ENCODE measurements at regions not wholly inside any gene's neighbourhood (a gene's known extent, or its start where the extent isn't known, plus 50 kb on each side); places are given as distances from the start of the nearest gene placed in this dataset.

DNA sequence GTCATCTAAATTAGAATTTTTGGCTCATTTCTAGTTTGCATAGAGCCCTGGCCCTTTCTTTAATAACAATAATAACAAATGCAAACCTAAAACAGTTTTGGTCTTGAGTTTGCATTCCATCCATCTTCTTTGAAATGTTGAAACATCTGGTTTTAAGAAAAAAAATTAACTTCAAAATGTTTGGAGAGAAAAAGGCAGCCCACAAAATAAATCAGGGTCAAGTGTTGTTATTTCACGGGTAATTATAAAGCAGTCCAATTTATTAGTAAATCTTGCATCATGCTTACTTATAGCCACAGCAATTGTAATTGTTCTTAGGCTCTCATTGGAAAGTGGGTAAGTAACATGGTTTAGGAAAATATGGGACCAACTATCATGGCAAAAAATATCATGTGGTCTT, 247.0 kb upstream of the MEF2C start:
- ChIA-PET CTCF (no interaction called here), POLR2A (no interaction called here)
- H3K9me3 ChIP-seq (ENCODE audit: control insufficient read depth, insufficient read depth, low read depth, low read length): no peaks in the 10 kb centered on the region
- DNase-seq (ENCODE audit: low read depth, low spot score) (no peak), ATAC-seq (no peak)
- H3K4me1 ChIP-seq (ENCODE audit: control insufficient read depth, insufficient read depth, low read length): no peaks in the 10 kb centered on the region
- H3K4me3 ChIP-seq (ENCODE audit: low read depth in 2 of 2, low read length in 2 of 2): no peak overlapping the region
- TF ChIP-seq, protein P1, sequence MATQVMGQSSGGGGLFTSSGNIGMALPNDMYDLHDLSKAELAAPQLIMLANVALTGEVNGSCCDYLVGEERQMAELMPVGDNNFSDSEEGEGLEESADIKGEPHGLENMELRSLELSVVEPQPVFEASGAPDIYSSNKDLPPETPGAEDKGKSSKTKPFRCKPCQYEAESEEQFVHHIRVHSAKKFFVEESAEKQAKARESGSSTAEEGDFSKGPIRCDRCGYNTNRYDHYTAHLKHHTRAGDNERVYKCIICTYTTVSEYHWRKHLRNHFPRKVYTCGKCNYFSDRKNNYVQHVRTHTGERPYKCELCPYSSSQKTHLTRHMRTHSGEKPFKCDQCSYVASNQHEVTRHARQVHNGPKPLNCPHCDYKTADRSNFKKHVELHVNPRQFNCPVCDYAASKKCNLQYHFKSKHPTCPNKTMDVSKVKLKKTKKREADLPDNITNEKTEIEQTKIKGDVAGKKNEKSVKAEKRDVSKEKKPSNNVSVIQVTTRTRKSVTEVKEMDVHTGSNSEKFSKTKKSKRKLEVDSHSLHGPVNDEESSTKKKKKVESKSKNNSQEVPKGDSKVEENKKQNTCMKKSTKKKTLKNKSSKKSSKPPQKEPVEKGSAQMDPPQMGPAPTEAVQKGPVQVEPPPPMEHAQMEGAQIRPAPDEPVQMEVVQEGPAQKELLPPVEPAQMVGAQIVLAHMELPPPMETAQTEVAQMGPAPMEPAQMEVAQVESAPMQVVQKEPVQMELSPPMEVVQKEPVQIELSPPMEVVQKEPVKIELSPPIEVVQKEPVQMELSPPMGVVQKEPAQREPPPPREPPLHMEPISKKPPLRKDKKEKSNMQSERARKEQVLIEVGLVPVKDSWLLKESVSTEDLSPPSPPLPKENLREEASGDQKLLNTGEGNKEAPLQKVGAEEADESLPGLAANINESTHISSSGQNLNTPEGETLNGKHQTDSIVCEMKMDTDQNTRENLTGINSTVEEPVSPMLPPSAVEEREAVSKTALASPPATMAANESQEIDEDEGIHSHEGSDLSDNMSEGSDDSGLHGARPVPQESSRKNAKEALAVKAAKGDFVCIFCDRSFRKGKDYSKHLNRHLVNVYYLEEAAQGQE (IDR thresholded peaks at IDR 0.05; ENCODE audit: insufficient read depth in 1 of 2, low read depth in 2 of 2, low read length in 1 of 2): no peak
- TF ChIP-seq, protein P2, sequence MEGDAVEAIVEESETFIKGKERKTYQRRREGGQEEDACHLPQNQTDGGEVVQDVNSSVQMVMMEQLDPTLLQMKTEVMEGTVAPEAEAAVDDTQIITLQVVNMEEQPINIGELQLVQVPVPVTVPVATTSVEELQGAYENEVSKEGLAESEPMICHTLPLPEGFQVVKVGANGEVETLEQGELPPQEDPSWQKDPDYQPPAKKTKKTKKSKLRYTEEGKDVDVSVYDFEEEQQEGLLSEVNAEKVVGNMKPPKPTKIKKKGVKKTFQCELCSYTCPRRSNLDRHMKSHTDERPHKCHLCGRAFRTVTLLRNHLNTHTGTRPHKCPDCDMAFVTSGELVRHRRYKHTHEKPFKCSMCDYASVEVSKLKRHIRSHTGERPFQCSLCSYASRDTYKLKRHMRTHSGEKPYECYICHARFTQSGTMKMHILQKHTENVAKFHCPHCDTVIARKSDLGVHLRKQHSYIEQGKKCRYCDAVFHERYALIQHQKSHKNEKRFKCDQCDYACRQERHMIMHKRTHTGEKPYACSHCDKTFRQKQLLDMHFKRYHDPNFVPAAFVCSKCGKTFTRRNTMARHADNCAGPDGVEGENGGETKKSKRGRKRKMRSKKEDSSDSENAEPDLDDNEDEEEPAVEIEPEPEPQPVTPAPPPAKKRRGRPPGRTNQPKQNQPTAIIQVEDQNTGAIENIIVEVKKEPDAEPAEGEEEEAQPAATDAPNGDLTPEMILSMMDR (IDR thresholded peaks at IDR 0.05): no peak
- TF ChIP-seq SIN3A (IDR thresholded peaks at IDR 0.05; ENCODE audit: borderline replicate concordance, insufficient read depth, low read depth, low read length): no peak
- no peak for TF ChIP-seq TCF7L2 (IDR thresholded peaks at IDR 0.05; ENCODE audit: low read depth, low read length)
- no peak for TF ChIP-seq POLR2AphosphoS5 (IDR thresholded peaks at IDR 0.05; ENCODE audit: low read depth, low read length)
- H3K27ac ChIP-seq (ENCODE audit: low read length): no peak overlapping the region
- in situ Hi-C loops (cut with HindIII; ENCODE audit: low pct_unique_long_range_greater_than_20kb, low sequenced_read_pairs) (no loop called here), intact Hi-C loops (cut with micrococcal nuclease; ENCODE audit: unreplicated experiment) (no loop called here)
- no TSS peak for BruUV-seq (replicated peaks)
- H3K36me3 ChIP-seq (ENCODE audit: control insufficient read depth, insufficient read depth, low read length): no peaks in the 10 kb centered on the region
- no peaks in the 10 kb centered on the region for H3K27me3 ChIP-seq (ENCODE audit: control insufficient read depth, insufficient read depth, low read length)

DNA sequence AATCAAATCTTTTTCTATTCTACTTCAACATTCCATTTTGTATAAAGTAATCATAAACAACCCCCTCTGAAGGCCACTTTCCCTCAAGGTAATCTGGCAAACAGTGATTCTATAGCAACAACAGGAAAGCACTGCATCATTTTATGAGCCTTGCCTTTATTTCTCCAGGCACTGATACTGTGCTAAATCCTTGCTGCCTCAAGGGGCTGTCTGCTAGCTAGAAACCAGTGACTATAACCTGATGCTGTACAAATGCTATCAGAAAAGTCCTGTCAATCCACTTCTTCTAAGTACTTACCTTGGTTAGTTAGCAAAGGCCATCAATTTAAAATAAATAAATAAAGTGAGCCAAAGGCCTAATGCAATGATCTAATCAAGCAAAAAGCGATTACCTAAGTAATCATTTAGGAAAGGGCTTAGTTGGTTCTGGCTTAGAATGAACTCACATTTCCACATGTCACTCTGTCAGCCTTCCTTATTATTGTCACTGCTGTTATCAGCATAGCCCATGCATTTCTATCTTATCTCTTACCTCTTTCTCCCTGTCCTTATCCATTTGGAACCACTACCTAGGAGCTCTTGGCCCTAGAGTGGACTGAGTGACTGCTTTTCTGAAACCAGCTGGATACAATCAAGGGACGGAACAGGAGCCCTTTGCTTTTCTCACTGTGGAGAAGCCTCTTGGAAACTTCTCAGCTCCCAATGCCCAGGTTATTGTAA, 246.1 kb upstream of the MEF2C start:
- ATAC-seq (no peak), DNase-seq (ENCODE audit: low read depth, low spot score) (no peak)
- POLR2A ChIA-PET: no interaction called here
- BruUV-seq (replicated peaks): no TSS peak
- CTCF ChIA-PET: no interaction called here
- no peaks in the 10 kb centered on the region for H3K27me3 ChIP-seq (ENCODE audit: control insufficient read depth, insufficient read depth, low read length)
- H3K4me3 ChIP-seq (ENCODE audit: low read depth in 2 of 2, low read length in 2 of 2): no peak overlapping the region
- no peaks in the 10 kb centered on the region for H3K4me1 ChIP-seq (ENCODE audit: control insufficient read depth, insufficient read depth, low read length)
- intact Hi-C loops (cut with micrococcal nuclease; ENCODE audit: unreplicated experiment) (no loop called here), in situ Hi-C loops (cut with HindIII; ENCODE audit: low pct_unique_long_range_greater_than_20kb, low sequenced_read_pairs) (no loop called here)
- no peak for TF ChIP-seq SIN3A (IDR thresholded peaks at IDR 0.05; ENCODE audit: borderline replicate concordance, insufficient read depth, low read depth, low read length)
- TF ChIP-seq POLR2AphosphoS5 (IDR thresholded peaks at IDR 0.05; ENCODE audit: low read depth, low read length): no peak
- TF ChIP-seq, protein P2 (IDR thresholded peaks at IDR 0.05): no peak
- H3K9me3 ChIP-seq (ENCODE audit: control insufficient read depth, insufficient read depth, low read depth, low read length): no peaks in the 10 kb centered on the region
- no peaks in the 10 kb centered on the region for H3K36me3 ChIP-seq (ENCODE audit: control insufficient read depth, insufficient read depth, low read length)
- no peak overlapping the region for H3K27ac ChIP-seq (ENCODE audit: low read length)
